Activated CD8-positive, alpha-beta memory T cell treated with anti-CD3 and anti-CD28 coated beads, Interleukin-2, amount 50 U/mL, for 1 hour (primary cell): ENCODE measurements at regions not wholly inside any gene's neighbourhood (a gene's known extent, or its start where the extent isn't known, plus 50 kb on each side); places are given as distances from the start of the nearest gene placed in this dataset.

Experiments
- DNase-seq: peaks from one replicate; pipeline ENCODE4 v3.0.0-alpha.2; 2020; ENCODE audit errors: extremely low read depth

DNA sequence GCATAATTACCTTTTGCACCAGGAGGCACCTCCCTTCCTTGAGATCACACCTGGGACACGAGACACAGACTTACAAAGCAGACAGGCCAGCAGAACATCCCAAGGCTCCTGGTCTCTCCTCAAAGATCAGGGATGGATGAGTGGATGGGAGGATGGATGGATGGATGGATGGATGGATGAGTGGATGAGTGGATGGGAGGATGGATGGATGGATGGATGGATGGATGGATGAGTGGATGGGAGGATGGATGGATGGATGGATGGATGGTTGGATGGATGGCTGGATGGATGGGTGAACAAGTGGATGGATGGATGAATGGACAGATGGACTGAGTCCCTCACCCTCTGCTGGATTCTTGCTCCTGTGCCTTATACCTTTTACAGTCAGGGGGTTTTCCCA, 364.0 kb downstream of the BCOR start:
- no peak for DNase-seq

DNA sequence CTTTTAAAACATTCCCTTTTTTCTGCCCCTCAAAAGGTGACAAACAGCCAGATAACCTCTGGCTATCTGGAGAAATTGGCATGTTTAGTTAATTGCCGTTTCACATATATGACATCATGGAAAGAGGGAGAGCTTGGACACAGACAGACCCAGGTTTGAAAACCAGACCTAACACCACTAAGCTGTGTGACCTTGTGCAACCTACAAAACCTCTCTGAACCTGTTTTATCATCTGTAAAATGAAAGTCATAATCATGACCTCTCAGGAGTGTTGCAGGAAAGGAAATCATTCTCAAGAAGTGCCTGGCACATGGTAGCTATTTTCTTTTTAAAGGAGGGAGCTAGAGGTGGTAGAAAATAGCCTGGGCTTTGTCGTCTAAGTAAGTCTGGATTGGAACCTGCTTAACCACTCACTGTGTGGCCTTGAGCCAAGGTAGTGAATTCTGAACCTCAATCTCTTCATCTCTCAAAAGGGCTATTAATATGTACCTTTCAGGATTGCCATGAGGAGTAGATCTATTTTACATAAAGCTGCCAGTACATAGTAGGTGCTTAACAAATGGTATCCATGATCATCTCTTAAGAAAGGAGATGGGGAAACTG, 363.5 kb downstream of the BCOR start:
- no peak for DNase-seq

DNA sequence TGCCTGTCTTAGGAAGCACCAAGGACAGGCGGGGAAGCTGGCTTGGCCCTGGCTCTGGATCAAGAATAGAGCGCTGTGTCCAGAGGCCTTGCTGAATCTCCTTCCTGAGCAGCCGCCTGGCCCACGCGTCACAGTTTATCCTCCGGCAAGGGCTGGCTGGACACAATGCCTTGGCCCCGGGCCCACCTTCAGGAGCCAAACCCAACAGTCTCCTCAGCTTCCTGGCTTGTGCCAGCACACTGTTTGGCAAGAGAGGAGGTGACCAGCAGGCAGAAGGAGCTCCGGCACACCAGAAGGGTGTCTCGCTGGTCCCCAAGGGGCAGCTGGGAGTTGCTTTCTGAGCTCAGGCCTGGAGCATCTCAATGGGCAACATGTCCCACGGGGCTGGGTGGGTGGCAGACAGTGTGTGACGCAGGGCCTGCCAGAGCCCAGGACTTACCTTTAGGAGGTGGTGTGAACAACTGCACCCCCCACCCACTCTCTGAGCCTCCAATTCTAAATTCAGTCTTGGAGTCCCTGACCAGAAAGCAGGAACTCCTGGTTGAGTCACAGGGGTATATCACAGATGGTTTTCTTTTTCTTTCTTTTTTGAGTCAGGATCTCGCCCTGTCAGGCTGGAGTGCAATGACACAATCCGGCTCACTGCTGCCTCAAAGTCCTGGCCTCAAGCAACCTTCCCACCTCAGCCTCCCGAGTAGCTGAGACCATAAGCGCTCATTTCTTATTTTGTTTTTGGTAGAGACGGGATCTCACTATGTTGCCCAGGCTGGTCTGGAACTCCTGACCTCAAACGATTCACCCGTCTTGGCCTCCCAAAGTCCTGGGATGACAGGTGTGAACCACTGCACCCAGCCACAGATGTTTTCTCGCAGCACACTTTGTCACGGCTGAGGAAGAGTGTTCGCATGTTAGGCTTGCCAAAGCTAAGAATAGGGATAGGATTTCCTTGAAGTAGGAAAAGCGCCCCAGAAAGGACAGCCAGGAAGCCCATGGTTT, 361.2 kb downstream of the BCOR start:
- no peak for DNase-seq

DNA sequence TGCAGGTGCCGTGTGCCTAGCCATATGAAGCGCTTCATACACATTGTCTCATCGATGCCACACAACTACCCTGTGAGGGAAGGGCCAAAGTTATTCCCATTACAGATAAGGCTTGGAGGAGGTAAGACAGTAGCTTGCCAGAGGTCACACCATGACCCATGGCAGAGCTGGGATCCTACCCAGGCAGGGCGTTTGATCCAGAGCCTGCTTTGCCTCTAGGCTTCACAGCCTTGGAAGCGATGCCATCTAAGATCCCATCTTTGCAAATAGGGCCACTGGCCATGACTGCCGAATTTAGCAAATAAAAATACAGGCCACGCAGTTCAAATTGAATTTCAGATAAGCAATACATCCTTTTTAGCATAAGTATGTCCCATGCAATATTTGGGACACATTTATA, 358.2 kb downstream of the BCOR start:
- no peak for DNase-seq

DNA sequence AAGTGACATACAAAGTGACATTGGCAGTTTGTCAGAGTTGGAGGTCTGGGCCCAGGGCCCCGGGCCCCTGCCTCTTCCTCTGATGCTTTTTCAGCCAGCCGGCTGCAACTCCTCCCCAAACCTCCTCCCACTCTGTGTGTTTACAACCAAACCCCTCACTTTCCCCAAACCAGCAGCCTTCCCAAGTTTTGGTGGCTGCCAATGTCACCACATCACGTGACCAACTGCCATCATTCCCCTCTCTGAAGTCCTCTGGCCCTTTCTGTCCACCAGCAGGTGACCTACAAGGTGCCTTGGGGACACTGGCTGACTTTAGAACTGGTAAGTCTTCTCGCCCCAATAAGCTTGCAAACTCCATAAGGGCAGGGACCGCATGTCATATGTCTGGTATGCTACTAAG, 357.7 kb downstream of the BCOR start:
- DNase-seq = no peak

DNA sequence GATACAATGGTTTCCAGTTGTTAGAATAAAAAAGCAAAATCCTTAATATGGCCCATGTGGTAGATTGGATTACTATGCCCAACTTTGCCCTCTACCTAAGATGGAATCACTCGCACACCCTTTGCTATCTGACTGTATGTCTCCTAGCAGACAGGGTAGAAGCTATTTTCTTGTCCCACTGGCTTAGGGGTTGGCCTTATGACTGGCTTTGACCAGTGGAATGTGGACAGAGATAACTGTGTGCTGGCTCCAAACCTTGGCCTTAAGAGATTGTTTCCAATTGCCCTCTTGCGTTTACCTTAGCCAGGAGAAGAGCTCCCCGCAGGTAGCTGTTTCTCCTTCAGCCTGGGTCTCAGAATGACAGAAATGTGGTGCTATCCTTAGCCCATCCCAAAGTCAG, 355.9 kb downstream of the BCOR start:
- no peak for DNase-seq

DNA sequence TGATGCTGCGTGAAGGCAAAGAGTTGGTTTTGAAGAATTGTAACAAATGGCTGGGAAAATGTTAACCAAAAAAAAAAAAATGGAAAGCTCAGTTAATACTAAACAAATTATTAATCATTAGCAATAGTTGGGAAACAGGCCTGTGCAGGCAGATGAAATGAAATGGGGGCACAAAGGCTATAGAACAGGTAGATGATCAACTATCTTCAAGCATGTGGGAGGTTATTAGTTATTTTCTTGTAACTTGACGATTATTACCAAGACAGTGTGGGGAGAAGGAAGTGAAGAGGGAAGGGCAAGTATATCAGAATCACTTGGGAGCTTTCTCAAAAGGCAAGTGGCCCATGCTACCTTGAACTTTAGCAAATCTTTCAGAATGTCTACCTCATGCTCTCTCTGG, 351.9 kb downstream of the BCOR start:
- DNase-seq = no peak

DNA sequence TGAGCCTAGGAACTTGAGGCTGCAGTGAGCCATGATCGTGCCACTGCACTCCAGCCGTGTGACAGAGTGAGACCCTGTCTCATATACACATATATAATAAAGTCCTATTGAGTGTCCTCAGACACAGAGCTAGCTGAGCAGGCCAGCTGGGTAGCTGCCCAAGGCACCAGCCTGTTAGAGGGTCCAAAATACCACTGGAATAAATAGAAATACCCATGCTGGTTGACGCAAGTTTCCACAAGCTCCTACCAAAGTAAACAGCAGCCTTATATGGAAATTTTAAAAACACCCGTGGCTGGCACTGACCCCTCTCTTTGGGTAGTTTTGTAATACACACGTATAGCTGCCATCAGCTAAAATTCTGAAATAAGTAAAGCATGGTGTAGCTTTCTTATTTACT, 348.6 kb downstream of the BCOR start:
- no peak for DNase-seq

DNA sequence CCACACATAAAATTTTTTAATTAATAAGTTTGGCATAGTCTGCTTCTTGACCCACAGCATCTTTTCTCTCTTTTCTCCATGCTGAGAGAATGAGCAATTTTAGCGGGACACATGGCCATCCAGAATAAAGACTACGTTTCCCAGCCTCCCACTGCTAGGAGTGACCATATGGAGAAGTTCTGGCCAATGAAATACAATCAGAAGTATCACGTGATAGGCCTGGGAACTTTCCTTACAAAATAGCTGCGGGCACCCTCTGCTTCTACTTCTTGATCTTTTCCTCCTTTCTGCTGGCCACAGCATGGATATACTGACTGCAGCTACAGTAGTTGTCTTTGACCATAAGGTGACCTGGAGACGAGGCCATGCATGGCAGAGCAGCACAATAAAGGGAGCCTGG, 348.0 kb downstream of the BCOR start:
- no peak for DNase-seq

DNA sequence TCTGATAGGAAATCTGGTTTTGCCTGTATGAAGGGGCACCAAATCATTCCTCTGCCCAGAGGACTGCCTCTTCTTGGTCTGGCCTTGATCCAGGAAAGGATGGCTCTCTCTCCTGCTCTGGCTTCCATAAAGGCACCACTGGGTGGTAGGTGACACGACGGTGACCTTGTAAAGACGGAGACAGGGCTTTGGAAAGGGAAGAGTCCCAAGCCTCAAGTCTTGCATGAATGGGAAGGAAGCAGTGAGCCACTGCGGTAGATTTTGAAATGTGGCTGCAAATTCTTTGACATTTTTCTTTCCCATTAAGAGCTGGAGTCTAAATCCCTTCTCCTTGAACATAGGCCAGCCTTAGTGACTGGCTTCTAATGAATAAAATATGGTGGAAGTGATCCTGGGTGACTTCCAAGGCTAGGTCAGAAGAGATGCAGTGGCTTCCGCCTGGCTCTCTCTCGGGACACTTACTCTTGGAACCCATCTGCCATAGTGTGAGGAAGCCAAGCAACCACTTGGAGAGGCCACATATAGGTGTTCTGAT, 347.4 kb downstream of the BCOR start:
- no peak for DNase-seq

DNA sequence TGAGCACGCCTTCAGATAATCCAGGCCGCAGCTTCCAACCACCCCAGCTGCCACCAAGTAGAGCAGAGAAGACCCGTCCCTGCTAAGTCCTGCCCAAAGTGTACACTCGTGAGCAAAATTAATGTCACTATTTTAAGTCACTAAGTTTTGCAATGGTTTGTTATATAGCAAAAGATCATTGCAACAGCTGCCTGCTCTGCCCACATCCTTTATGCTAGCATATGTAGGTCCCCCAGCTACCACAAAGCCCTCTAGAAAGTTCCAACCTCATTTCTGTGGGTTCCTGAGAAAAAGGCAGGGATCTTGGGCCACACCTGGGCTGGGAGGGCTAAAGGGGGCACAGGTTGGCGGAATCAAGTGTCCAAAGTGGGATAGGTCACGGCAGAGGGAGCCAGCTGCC, 346.9 kb downstream of the BCOR start:
- DNase-seq = no peak

DNA sequence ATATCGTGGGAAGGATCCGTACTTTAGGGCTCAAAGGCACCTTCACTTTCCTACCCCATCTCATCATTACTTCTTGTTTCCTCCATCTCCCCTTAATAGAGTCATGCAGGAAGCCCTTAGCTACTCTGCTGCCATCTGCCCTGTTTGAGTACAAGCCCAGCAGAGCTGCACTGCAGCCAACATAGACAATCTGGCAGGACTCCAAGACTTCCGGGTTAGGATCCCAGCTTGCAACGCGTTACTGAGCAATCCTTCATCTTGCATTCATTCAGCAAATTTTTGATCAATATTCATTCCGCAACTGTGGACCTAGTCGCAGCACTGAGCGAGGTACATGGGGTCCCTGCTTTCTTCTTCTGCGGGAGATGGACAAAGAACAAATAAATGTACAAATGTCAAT, 344.9 kb downstream of the BCOR start:
- DNase-seq = no peak

DNA sequence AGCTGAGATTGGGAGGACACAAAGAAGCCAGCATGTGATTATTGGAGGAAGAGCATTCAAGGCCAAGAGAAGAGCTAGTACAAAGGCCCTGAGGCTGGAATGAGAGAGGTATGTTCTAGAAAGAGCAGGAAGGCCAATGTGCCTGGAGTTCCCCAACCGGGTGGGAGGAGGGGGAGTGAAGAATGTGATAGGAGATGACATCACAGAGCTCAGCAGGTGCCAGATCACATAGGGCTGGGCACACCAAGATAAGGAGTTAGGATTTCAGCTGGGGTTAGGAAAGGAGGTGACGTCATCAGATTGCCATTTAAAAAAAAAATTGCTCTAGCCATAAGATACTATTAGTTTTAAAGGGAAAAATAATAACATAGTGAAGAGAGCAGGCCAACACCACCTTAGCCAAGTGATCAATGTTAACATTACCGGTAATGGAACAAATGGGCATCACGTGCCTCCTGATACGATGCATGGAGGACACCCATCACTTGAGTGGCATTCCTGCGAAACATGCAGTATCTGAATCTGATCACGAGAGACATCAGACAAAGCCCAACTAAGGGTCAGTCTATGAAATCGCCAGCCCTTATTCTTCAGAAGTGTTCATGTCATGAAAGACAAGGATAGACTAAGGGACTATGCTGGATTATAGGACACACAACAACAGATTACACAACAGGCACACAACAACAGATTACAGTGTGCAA, 344.3 kb downstream of the BCOR start:
- DNase-seq = no peak

DNA sequence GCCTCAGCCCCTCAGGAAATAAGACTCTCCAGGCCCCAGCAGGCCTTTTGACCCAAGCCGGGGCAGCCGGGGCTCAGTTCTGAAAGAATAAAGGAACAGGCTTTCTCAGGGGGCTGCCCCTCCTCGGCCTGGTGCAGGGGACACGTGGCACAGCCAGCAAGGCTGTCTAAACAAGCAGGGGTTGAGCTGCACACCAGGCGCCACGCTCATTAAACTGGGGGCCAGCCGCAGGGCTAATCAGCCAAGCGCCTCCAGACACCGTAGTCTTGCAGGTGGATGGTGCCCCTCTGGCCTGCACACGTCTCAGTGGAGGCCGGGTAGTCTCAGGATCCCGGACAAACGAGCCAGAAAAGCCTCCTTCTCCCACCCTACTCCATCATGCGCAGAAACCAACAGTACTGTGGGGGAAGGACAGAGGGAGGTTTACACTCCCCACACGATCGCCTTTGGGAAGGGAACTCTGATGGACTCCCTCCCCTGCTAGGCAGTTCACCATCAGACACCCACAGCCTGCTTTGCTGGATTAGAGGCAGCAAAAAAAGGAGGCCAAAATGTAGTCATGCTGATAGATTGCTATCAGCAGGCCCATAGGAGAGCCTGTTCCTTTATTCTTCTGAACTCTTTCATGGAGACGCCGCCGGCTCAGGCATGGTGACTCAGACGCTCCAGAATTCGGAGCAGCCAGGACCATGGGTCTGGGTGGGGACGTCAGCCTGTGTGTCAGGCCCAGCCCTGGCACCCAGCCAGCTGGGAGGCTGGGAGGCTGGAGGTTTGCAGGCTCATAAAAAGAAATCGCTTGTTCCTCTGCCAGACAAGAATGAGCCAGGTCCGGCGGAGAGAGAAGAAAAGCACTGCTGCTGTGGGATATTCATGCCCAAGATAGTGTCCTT, 342.4 kb downstream of the BCOR start:
- no peak for DNase-seq

DNA sequence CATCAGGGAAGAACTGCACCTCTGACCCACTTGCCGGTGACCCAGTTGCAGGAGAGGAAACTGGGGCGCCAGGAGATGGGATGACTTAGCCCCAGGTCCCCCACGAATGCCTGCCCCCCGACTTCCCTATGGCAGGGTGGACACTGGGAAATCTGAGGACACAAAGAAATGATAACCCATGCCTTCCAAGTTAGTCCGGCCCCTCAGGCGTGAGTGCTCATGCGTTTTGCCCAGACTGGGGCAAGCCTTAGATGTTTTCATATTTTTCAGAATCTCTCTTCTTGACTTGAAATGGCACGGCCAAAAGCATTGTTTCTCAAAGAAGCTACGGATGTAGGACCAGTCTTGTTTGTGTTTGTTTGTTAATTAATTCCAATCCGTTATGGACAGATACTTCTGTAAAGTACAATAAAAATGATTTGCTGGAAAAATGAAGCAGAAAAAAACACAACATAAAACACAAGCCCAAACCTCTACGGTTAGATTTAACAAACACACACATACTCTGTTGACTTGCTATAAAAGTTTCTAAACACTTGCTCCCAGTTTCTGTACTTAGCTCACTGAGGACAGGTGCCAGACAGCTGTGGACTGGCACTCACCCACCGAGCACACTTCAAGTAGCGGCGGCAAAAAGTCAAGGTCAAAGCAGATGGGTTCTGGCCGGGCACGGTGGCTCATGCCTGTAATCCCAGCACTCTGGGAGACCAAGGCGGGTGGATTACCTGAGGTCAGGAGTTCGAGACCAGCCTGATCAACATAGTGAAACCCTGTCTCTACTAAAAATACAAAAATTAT, 341.5 kb downstream of the BCOR start:
- no peak for DNase-seq

DNA sequence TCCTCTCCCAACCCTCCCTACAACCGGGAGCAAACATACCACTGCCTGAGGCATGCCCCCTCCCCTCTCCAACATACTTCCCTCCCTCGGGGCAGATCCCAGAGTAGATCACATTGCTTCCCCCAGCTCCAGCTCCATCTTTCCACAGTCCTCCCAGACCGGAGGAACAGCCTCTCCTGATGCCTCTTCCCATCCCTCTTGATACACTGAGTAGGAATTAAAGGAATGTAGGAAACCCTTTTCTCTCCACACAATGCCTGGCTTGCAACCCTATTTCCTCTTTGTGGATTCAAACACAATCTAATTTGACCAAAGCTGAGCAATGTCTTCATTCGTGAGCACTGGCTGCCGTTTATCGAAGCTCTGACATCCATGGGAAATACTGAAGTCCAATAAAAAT, 339.8 kb downstream of the BCOR start:
- DNase-seq = no peak

DNA sequence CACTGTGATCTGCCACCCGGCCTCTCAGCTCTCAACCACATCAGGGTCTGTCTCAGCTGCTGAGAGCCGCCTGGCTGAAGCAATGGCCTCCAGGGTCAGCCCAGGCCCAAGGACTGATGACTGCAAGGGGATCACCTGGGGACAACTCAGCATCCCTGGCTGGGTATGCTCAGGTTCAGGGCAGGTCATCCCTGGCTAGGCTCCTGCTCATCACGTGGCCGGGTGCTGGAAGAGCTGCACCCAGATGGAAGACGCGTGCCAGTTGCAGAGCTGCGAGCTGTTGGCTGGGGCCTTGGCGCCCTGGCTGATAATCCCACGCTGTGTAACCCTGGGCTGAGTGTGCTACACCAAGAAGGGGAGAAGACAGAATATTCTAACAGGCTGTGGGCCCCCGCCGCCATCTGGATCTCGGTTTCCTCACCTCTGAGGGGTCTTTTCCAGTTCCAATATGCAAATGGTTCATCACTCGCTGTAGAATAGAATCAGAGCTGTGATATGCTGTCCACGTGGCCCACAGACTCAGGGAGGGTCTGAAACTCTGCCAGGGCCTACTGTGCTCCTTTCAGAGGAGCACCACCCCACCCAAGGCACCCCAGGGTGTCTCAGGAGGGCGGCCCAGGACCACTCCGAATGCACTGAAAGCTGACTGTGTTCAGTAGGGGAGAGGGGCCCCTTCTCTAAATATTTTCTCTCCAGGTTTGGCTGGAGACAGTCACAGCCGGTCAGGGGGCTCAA, 338.8 kb downstream of the BCOR start:
- no peak for DNase-seq

DNA sequence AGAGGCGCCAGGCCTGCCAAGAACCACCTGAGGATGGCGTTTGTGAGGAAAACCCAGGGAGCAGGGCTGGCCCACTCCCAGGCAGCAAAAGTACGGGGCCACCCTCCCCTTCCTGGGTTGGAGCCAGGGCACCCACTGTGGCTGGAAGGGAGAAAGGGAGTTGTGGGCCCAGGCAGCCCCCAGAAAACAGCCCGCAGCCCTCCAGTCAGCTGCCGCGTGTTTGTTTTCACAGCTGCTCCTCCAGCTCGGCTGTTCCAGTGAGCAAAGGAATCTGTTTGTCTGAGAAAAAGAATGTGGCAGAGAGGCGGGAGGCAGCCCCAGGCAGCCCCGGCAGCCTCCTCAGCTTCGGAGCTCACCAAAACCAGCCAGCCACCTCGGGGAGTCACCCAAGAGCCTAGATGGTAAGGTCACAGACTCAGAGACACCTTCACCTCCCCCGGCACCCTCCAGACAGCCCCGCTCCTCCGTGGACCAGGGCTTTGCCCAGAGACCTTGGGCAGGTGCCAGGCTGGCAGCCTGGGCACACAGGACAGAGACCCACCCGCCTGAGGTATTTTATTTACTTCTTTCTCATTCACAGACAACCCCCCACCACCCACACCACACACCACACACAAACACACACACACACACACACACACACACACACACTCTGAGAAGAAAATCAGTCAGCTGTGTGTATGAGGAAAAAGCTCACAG, 338.1 kb downstream of the BCOR start:
- DNase-seq = no peak

DNA sequence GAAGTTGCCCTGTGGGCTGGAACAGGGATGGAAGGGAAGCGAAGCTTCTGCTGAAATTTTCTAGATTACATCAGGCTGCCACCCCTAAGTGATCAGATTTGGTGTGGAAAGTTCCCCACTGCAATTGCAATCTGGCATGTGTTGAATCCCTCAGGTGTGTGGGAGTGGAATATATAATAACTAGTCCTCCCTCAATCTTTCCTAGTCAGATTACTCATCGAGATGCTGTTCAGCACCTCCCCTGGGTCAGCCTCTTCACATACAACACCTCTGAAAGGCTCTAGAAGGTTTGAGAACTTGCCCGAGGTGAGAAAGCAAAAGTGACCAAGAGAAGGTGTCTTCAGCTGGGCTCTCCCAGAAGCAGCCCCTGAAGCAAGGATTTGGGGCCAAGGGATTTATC, 336.8 kb downstream of the BCOR start:
- no peak for DNase-seq
